GM19438 (cell line): ENCODE measurements at regions not wholly inside any gene's neighbourhood (a gene's known extent, or its start where the extent isn't known, plus 50 kb on each side); places are given as distances from the start of the nearest gene placed in this dataset.
"Not testable (repeated sequence)": the region's sequence is repeated elsewhere in the genome, so short reads cannot be mapped to it uniquely, and the experiment has no call there.

Experiments
- ATAC-seq: cut with Tn5 transposase; IDR thresholded peaks from one replicate; pipeline ENCODE4 v1.9.1; 2021; ENCODE audit warnings: low read depth; ENCODE audit not compliant: unreplicated experiment

DNA sequence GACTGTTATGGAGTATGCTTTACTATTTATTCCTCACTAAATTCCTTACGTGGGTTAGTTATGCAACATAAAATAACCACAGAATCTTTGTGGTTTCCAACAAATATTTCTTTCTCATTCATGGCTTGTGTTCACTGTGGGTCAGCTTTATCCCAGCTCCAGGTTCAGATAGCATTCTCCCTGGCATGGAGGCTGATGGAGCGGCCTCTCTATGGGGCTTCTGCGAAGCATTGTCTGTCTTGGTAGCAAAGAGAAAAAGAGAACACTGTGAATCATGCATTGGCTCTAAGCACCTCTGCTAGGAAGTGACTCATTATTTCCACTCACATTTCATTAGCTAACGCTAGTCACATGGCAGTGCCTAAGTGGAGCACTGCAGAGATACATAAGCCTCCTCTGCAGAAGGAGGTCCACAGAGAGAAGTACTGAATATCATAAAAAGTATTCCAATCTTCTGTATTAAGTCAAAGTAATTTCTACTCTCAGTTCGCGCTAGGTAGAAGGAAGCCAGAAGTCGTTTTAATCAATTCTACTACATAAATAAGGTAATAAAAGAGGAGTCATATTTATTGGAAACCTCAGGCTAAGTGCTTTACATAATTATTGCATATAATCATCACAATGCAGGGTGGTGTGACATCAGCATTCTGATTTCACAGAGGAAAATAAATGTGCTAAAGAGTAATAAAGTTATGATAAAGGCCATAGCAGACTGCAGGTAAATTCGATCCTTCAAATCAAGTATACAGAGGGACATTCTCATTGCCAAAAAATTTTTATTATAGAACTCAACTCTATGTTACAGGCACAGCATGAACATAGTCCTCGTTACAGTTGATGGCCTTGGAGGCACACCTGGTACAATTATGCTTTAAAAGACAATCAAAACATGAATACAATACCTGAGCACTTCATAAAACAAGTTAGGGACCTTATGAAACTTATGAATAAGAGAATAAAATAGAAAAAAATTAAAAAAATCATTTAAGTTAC lies 531.1 kb downstream of the CETN3 start:
- ATAC-seq: no peak

DNA sequence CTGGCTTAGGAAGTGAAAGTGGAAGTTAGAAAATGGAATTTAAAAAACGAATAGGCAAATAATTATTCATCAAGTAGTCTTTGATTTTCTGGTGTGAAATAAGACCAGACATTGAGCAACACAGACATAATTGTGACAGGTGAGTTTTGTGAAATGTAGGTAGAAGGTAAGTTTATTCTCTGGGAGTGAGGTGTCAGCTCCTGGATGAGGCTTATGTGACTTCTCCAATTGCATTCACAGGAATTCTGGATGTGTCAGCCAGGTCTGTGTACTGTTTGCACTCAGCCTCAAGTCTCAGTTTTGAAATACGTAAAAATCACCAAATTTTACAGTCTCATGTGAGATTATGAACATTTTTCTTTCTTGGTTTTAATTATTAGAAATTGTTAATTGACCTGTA lies 537.6 kb downstream of the CETN3 start:
- no peak for ATAC-seq

DNA sequence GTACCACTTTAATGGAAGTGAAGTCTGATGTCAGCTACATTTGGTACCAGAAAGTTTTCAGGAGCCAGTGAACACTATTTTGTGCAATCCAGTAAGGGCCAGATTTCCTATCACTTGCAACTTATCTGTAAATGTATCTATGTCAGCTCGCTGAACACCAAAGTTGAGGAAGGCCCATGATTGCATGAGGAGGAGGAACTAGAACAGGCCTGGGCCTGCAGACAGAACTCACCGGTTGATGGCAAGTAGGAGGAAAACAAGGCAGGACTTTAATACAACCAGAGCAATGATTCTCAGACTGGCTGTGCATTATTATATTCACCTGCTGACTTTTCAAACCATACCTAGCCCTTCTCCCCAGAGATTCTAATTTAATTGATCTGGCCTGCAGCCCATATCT lies 540.2 kb downstream of the CETN3 start:
- no peak for ATAC-seq

DNA sequence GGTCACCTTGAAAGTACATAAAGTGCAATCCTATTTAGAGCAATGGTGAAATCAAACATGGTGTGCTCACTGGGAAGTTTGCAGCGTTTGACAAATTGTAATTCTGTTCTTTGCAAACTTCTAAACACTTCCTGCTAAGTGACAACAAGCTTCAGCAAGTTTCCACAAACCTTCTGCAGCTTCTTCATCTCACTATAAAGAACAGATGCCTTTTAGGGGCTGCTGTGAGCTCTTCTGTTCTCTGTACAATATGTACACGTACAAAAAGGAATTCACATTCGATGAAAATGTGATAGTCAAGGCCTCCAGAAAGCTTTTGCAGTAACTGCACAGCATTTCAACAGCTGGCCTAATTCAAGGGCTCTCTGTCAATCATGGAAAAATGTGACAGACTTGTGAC lies 543.1 kb downstream of the CETN3 start:
- no peak for ATAC-seq

DNA sequence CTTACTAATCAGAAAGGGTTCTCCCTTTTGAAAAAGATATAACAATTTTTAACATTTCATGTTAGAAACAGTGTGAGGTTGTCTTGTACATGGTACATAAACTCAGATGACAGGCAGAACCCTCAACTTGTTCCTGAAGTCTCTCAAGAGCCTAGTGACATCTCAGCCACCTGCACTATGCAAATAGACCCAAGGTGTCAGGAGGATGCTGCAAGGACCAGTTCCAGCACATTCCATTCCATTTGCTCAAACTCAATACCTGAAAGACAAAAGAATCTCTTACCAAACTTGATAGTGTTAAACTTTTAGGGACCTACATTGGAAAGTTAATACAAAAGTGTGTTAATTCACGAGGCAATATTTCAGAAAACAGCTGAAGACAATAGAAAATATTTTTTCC lies 544.6 kb downstream of the CETN3 start:
- no peak for ATAC-seq

DNA sequence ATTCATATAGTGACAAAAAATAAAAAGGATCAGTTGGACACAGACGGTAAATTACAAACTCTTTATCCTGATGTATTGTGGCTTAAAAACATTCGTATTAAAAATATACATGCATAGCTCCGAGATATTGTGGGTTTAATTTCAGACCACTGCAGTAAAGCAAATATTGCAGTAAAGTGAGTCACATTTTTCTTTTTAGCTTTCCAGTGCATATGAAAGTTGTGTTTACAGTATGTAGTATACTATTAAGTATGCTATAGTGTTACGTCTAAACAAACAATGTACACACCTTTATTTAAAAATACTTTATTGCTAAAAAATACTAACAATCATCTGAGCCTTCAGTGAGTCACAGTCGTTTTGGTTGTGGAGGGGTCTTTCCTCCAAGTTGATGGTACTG lies 551.8 kb downstream of the CETN3 start:
- no peak for ATAC-seq

DNA sequence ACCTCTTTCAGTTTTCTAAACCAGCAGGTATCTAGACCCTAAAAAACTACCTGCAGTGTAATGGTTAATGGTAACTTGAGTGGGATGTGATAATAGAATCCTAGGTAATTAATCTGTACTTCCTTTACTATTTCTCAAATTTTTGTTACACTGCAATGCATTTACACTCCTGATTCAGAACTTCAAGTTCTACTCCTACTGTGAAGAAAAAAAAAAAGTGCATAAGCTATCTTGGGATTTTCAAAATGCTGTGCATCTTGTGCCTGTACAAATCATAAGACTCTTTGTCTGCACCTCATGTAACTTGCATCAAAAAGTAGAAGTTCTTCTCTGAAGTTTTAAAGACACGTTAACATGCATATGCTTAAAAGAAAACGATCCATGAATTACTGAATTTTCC lies 554.1 kb downstream of the CETN3 start:
- no peak for ATAC-seq

DNA sequence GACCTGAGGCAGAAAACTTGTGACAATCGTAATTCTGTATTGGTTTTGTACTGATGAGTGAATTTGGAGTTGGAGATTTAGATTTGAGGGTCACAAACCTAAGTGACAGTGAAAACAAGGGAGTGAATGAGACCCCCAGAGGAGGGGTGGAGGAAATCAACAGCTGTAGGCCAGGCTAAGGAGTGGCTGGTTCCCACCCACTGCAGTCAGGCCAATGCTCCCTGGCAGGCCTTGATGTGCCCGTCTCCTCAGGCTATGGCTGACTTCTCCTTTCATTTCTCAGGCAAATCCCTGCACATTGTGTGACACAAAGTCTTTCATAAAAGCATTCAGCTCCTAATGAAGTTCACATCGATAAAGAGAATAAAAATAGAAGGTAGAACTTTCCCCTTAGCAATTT lies 557.6 kb downstream of the CETN3 start:
- ATAC-seq: no peak

DNA sequence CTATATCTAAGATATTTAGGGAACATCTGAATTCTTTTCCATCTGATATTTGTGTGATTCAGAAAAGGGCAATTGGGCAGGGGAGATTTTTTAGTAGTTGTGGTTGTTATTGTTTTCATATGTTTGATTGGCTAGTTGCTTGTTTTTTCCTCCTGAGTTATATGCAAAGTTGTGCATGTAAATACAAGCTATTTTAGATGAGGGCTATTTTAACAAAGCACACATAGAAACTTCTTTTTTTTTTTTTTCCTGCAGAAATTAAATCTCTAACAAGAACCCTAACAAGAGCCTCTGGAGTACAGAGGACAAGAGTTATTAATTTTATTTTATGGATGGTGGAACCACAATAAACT lies 559.1 kb downstream of the CETN3 start:
- ATAC-seq: no peak

DNA sequence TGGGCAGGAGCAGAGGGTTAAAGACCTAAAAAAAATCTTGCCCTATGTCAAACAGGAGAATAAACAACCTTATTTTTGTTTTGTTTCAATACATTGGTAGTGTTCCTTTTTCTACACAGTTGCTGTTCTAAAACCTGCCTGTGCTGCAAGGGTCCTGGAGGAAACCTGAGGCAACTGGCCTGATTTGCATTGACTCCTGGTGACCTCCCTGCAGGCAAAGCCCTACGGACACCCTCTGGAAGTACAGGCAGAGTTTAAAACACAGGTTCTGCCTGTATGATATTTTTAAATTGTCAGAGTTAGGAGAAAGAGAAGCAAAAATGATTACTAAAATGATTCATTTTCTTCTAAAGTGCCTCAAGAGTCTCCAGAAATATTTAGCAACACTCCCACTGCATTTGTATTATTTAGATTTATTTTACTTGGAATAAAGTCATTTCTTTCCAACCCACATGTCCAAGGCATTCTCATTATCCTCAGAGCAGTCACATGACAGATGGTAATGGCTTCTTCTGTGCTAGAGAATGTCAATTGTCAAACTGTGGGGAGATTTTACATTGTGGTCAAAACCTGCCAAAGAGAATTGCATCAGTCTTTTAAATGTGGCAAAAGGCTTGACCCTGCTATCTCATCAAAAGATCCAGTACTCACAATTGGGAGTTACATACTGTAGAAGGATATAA lies 559.6 kb downstream of the CETN3 start:
- ATAC-seq: no peak

DNA sequence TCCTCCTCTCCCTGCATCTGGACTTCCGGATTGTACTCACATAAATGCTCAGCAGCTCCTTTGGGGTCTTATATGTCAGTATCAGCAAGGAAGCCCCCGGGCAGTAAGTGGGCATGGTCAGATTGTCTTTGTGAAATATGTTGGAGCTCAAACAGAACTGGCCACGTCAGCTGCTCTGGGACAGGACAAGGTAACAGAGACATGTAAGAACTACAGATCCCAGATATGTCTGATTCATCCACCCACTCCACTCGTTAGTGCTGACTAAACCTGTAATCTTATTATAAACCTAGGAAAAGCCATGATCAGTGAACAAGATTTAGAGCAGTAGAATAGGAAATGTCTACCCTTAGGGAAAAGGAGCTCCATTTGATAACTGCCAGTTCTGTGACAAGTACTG lies 561.8 kb downstream of the CETN3 start:
- no peak for ATAC-seq

DNA sequence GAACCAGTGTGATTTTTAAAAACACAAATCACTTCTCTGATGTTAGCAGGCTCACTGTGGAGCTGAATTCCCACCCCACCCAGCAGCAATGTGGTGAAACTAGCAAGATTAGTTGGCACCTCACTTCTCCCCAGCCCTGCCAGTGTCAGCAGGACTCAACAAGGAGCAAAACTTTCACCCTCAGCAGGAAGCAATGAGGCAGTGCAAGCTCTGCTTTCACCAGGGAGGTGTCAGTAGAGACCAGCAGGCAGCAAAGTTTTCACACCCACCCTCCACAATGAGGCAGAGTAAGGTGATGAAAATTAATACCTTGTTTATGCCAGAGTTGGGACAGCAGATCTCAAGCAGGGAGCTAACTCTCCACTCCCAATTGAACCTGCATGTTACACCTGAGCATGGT lies 565.0 kb downstream of the CETN3 start:
- no peak for ATAC-seq

DNA sequence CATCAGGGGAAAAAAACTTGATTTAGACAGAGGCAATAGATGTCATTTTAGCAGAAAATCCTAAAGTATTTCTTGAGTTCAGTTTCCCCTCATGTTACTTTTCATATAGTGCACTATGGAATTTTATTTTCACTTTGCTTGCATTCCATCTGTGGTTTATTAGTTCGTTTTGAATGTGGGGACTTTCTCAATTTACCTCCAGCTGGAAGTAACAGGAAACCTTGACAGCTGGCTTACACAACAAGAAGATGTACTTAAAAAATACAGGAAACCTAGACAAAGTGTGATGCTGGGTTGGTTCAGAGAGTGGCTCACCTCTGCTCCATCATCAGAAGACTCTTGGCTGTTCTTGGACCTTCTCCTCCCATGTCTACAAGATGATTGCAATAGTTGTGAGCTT lies 567.0 kb downstream of the CETN3 start:
- no peak for ATAC-seq

DNA sequence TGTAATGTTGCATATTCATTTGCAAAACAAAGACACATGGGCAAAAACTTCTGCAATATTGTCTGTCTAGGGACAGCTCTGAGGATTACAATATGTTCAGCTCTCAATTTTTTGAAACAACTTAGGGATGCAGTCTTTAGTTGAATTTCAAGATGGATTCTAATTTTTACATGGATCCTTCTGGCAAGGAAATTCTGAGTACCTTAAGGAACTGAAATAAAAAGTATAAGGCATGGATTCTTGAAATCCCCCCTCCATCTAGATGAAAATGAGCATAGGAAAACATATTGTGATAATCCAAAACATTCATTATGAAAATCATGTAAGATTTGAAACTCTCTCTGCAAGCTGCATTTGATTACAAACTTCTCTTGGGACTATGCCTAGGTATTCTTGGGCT lies 568.6 kb downstream of the CETN3 start:
- ATAC-seq: no peak

DNA sequence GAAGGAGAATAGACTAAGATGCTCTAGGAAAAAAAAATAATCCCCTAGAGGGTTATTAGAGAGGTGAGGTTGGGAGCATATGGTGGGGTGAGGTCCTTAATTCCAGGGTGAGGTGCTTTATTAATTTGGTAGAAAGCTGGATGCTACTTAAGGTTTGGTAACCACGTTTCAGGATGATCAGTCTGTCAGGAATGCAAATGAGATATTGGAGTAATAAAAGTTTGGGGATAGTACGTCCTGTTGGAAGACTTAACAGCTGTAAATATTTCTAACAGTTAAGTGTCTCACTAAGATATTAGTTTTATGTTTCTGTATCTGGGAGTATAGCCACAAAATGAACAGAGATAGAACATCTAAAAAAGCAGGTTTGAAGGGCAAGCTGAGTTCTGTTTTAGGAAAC lies 578.9 kb downstream of the CETN3 start:
- ATAC-seq: no peak

DNA sequence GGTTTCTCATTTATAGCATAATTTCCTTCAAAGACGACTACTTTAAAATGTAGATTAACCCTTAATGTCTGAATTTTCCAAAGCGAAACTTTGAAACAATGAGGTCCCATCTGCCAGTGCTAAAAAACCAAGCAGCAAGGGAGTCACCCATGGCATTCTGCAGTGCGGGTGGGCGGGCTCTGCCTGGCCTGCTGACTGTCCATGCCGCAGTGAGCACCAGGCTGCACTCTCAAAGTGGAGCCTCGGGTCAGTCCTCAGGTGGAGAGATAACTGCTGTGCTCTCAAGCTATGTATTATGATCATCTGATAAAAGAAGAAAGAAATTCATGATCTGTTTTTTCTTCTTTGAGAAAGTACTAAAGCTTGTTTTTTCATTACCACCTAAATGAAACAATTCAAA lies 581.6 kb downstream of the CETN3 start:
- ATAC-seq: no peak

DNA sequence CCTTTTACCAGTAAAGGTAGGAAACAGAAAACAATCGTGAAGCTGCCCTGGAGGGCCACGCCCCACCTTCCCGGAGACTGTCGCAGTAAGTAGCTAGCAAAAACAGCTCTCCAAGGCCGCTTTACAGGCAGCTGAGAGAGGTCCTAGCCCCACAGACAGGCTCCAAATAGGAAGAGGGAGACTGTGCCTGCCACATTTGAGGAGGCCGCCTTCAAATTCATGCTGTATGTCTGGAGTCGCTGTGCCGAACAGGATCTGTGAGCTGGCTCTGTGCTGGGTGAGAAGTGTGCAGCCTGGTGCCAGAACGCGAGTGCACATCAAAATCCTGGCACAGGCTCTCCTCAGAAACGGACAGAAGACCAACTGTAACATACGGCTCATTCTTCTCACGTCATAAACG lies 582.2 kb downstream of the CETN3 start:
- no peak for ATAC-seq

DNA sequence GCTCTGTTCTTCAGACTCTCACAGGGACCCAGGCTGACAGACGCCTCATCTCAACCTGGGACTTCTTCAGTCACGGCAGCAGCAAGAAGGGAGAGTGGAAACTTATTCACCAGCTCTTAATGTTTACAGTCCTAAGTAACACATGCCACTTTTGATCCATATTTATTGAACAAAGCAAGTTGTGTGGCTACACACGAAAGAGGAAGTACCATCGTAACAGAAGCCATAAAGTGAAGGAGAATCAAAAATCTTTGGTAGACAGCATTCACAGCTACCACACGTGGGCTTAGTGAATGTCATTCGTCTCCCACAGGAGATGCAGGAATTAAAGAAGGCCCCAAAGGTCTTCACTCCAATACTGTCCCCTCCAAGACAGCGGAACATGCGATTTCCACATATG lies 582.6 kb downstream of the CETN3 start:
- ATAC-seq: no peak

DNA sequence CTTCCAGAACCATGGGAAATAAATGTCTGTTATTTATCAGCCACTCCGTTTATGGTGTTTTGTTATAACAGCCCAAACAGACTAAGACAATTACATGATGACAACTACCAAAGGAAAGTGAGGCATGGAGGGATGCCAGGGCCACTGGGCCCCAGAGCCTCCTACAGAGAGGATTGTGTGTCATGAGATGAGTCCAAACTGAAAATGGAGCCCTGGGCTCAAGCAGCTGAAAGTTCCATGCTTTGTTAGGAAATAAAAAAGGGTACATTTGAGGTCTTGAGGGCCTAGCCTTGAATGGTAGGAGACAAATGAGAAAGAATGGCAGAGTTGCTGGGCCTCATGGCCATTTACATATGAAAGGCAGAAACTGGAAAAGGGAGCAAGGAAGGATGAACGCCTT lies 586.5 kb downstream of the CETN3 start:
- no peak for ATAC-seq

DNA sequence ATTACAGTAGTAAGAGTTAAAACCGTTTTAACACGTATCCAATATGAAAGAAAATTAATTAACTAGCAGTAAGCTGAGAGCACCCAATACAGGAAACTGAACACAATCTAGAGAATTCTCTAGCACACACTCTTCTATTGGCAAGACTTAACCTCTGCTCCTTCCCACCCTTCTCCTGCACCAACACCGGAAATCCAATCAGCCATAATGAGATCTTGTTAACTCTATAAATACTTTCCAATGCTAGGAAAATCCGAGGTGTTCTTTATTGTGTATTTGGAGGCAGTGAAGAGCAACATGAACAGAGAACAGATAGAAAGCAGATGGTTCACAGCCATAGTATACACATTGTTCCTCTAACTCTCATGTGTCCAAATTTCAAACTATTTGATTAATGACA lies 591.7 kb downstream of the CETN3 start:
- ATAC-seq: no peak

DNA sequence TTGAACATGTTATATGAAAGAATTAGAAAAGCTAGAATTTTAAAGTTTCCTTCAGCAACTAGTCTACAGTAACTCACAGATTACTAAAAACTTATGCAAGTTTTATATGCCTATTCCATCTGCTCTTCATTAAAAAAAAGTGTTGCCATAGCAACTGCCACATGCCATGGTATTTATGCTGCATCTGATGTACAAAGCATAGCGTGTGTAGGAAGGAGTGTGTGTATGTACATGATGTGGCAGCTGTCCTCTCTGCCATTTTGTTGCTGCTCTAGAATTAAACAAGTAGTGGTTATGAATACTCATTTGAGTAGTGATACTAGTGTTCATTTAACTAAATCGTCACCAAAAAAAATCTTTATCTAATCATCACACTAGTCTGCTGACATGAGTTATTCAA lies 593.5 kb downstream of the CETN3 start:
- ATAC-seq: no peak

DNA sequence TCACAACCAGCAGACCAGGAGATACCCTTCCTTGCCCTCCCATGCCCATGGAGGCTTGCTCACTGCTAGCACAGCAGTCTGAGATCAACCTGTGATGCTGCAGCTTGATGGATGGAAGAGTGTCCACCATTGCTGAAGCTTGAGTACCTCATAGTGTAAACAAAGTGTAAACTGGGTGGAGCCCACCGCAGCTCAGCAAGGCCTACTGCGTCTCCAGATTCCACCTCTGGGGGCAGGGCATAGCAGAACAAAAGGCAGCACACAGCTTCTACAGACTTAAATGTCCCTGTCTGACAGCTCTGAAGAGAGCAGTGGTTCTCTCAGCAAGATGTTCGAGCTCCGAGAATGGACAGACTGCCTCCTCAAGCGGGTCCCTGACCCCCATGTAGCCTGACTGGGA lies 608.8 kb downstream of the CETN3 start:
- not testable (repeated sequence) for ATAC-seq
